ENCODE measurements at regions not wholly inside any gene's neighbourhood (a gene's known extent, or its start where the extent isn't known, plus 50 kb on each side); places are given as distances from the start of the nearest gene placed in this dataset.

- H3K4me3 ChIP-seq (ENCODE audit: control insufficient read depth, low read depth, low read length), result no peak overlapping the region
- no peak for DNase-seq (ENCODE audit: low read depth)
- TF ChIP-seq, protein P1, sequence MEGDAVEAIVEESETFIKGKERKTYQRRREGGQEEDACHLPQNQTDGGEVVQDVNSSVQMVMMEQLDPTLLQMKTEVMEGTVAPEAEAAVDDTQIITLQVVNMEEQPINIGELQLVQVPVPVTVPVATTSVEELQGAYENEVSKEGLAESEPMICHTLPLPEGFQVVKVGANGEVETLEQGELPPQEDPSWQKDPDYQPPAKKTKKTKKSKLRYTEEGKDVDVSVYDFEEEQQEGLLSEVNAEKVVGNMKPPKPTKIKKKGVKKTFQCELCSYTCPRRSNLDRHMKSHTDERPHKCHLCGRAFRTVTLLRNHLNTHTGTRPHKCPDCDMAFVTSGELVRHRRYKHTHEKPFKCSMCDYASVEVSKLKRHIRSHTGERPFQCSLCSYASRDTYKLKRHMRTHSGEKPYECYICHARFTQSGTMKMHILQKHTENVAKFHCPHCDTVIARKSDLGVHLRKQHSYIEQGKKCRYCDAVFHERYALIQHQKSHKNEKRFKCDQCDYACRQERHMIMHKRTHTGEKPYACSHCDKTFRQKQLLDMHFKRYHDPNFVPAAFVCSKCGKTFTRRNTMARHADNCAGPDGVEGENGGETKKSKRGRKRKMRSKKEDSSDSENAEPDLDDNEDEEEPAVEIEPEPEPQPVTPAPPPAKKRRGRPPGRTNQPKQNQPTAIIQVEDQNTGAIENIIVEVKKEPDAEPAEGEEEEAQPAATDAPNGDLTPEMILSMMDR (conservative IDR thresholded peaks at IDR 0.05; ENCODE audit: control insufficient read depth, insufficient read depth, low read depth, low read length), result no peak
Observed at GRCh38 chr3:134704133-134704532, 53.3 kb upstream of the KY start.

DNA sequence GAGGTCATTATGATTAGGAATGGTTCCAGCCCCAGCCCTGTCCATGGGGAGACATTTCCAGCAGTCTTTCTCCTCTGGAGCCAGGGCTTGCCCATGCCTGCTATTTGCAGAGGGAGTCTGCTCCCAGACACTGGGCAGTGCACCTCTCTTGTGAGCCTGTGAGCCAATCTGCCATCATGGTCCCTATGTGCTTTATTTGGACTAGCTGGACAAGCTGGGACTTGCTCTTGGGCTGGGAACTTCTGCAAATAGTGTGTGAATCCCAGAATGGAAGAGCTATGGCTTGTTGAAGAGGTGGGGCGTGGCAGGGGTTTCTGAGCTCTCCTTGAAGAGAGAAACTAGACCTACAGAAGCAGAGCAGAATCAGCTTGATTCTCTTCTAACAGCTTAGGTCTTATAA, 53.7 kb upstream of the KY start:
- TF ChIP-seq, protein P1 (conservative IDR thresholded peaks at IDR 0.05; ENCODE audit: control insufficient read depth, insufficient read depth, low read depth, low read length), result no peak
- no peak overlapping the region for H3K4me3 ChIP-seq (ENCODE audit: control insufficient read depth, low read depth, low read length)
- DNase-seq (ENCODE audit: low read depth), result no peak

- DNase-seq (ENCODE audit: low read depth), result peak; percentile 84
- TF ChIP-seq, protein P1 (conservative IDR thresholded peaks at IDR 0.05; ENCODE audit: control insufficient read depth, insufficient read depth, low read depth, low read length), result no peak
- H3K4me3 ChIP-seq (ENCODE audit: control insufficient read depth, low read depth, low read length), result no peak overlapping the region
Observed at GRCh38 chr3:134707908-134708597, 57.2 kb upstream of the KY start.

- DNase-seq (ENCODE audit: low read depth), result peak; percentile 88
- H3K4me3 ChIP-seq (ENCODE audit: control insufficient read depth, low read depth, low read length), result no peak overlapping the region
- TF ChIP-seq, protein P1 (conservative IDR thresholded peaks at IDR 0.05; ENCODE audit: control insufficient read depth, insufficient read depth, low read depth, low read length), result no peak
Observed at GRCh38 chr3:134708671-134709070, 57.8 kb upstream of the KY start.

- no peak overlapping the region for H3K4me3 ChIP-seq (ENCODE audit: control insufficient read depth, low read depth, low read length)
- TF ChIP-seq, protein P1 (conservative IDR thresholded peaks at IDR 0.05; ENCODE audit: control insufficient read depth, insufficient read depth, low read depth, low read length), result no peak
Observed at GRCh38 chr3:134709076-134709475, 58.3 kb upstream of the KY start.

GRCh38 chr3:134709561-134710312, 58.9 kb upstream of the KY start:
- TF ChIP-seq, protein P1 (conservative IDR thresholded peaks at IDR 0.05; ENCODE audit: control insufficient read depth, insufficient read depth, low read depth, low read length), result no peak
- no peak overlapping the region for H3K4me3 ChIP-seq (ENCODE audit: control insufficient read depth, low read depth, low read length)
- DNase-seq (ENCODE audit: low read depth), result peak; percentile 45

More at GRCh38 chr3:134709076-134709475, 58.3 kb upstream of the KY start:
- no peak for DNase-seq (ENCODE audit: low read depth)
